Retina (tissue), 1 donor: ENCODE measurements at regions not wholly inside any gene's neighbourhood (a gene's known extent, or its start where the extent isn't known, plus 50 kb on each side); places are given as distances from the start of the nearest gene placed in this dataset.
A peak's percentile ranks its signal among the peaks of the same experiment; 100 is the strongest.
"Not testable (repeated sequence)": the region's sequence is repeated elsewhere in the genome, so short reads cannot be mapped to it uniquely, and the experiment has no call there.

Source experiments
- DNase-seq: peaks from one replicate; pipeline ENCODE4 v3.0.0-alpha.2; 2016

GRCh38 chr10:43922335-43923280, 273.9 kb upstream of the ZNF32 start:
- DNase-seq, result peak; percentile 4

GRCh38 chr10:43921881-43922280, 273.2 kb upstream of the ZNF32 start:
- DNase-seq, result peak; percentile 1

- peak; percentile 0 for DNase-seq
These were observed 272.8 kb upstream of the ZNF32 start for GRCh38 chr10:43921478-43921877.

GRCh38 chr10:43920236-43920758, 271.6 kb upstream of the ZNF32 start:
- not testable (repeated sequence) for DNase-seq

GRCh38 chr10:43913676-43914235, 265.1 kb upstream of the ZNF32 start:
- peak; percentile 1 for DNase-seq

DNA sequence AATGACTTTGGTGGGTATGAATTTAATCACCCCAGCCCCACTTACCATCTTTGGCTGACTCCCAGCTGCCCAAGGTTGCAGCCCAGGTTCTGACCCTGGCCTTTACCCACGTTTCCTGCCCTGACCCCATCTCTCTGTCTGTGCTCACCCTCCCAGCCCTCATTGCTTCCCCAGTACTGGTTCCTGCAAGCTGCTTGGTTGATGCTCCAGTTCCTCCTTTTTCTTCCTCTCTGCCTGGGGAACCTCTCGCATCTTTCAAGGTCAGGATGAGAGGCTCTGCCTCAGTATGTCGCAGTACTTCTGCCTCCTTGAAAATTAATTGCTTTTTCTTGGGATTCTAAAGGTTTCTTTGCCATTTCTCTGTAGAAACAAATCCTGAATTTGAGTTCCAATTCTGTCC, 263.8 kb upstream of the ZNF32 start:
- DNase-seq, result peak; percentile 0

- DNase-seq, result no peak
These were observed 257.8 kb upstream of the ZNF32 start for GRCh38 chr10:43906490-43906889.

DNA sequence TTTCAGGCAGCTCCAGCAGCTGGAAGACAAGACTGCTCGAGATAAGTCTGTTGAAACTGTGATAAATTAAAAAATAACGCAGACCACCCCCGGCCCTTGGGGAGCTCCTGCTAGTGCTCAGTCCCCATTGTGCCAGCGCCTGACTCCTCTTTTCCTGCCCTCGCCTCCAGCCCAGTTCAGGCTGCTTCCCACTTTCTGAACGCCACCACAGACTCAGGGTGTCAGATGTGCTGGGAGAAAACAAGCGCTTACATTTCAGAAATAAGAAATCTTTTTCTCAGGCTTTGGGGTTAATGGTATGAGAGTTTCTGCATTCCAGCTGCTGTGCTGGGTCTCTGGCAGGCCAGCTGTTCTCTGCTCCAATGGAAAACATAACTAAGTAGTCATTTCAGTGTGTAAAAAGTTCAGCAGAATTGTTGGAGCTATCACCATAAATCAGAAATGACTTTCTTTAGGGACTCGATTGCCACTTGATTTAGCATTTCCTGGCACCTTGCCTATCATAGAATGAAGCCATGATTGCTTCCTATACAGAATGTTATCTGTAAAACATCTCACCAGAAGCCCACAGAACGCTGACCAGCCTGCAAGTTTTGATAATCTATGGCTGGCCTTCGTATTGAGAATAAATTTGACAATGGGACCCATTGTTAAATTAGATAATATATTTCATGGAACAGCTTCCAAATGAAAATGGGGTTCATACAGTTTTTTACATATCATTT, 257.0 kb upstream of the ZNF32 start:
- no peak for DNase-seq

GRCh38 chr10:43904844-43905243, 256.2 kb upstream of the ZNF32 start:
- no peak for DNase-seq

DNA sequence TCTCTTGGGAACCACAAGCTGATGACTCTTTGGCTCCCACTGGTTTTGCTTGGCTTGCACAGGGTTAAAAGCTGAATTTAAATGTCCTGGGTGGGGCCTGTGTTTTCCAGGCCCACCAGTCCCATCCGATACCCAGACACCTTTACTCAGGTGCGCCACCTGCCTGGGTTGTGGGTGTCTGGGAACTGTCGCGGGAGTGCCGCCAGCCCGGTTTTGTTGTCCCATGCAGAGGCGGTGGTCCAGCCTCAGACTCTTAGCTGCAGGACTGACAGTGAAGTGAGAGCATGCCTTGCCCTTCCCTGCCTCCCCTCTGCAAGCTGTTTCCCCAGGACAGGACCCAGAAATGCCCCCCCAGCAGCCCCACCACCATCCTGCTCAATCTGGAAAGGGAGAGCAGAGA, 255.6 kb upstream of the ZNF32 start:
- DNase-seq, result no peak

DNA sequence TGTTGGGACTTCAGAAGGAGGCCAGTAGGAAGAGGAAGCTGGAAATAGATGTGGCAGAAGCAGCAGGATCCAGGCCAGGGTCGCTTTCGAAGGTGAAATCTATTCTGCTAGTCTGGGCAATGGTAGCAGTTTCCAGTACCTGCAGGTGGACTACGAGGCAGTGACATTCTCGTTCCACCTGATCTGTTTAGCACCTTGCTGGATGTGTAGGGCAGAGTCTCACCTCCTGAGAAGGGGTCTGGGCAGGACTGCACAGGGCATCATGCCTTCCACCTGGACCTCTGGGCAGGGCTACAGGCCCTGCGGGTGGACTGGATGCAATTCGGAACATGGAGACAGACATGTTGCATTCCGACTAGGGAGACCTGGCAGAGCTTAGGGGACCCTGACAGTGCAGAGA, 254.8 kb upstream of the ZNF32 start:
- no peak for DNase-seq

DNA sequence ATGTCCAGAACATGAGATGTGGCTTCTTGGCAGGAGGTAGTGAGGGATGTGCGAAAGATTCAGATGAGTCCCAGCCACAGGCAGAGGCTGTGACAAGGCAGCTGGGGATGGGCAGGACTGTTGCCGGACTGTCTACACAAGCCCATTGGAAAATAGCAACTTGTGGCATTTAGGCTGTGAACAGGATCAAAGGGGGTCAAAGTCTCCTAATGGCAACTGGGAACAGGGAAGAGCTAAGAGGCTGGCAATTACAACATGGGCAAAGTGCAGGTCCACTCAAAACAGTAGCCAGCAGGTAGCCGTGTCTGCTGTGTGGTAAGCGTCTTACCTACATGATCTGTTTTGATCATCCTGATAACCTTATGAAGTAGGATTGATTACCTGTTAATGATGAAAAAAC, 254.2 kb upstream of the ZNF32 start:
- DNase-seq, result no peak

GRCh38 chr10:43901744-43902504, 253.2 kb upstream of the ZNF32 start:
- peak; percentile 0 for DNase-seq

DNA sequence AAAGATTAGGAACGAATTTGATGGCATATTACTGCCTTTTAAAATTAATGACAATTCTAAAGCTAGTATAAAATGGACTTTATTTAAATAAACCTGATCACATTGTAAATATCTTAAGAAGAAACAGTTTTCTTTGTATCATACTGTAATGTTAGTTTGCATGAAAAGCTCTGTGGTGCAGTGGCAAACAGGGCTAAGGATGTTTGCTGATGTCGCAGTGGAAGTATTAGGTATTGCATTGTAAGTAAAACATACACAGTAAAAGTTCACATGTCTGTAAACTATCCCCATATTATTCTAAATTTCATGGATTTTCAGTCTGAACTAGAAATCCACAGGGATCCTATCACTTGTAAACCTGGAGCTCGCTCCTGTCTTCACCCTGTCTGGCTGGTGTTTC, 252.6 kb upstream of the ZNF32 start:
- no peak for DNase-seq

DNA sequence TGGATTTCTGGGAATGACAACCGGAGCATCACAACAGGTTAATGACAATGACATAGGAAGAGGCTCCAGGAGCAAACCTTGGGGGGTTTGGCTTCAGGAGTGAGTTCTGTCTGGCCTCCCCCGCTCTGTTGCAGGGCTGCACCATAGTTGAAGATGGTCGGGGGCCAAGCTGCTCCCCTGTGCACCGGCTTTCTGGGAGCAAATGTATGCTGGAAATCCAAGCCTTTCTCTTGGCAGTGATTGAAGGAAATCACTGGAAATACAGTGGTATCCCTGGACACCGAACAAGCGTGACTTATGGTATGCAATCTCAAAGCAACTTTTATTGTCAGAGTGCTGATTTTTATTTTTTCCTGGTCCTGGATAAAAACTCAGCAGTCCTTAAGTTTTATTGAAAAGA, 251.9 kb upstream of the ZNF32 start:
- no peak for DNase-seq

GRCh38 chr10:43899224-43899959, 250.7 kb upstream of the ZNF32 start:
- DNase-seq, result no peak

GRCh38 chr10:43898592-43898991, 249.9 kb upstream of the ZNF32 start:
- DNase-seq, result no peak

GRCh38 chr10:43897765-43898419, 249.2 kb upstream of the ZNF32 start:
- DNase-seq, result no peak

DNA sequence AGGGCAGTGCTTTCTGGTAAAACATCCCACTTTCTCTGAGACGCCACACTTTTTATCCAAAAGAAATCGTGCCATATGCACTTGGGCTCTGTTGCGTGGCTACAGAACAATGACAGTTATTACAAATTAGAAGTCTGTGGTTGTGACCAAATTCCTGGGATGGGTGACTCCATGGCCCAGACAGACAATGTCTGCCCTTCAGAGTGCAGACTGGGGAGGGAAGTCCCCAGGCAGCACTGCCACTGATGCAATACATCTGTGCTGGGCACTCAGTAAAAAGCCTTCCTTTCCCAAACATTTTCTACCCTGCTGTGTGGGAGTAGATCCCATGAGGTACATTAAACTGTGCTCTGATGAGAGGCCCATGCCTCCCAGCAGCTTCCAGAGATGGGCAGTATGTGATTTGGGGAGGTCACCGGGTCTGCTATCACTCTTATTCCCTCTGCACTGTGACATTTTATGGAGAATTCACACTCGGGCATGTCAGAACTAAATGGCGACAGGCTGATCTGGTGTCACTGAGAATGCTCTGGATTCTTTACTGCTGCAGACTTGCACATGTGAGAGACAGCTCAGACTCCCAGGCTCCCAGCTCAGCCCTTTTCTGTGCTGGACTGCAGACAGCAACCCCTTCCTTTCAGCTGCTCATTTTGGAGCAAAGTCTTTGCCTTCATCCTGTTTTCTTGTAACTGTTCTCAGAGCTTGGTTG, 243.5 kb upstream of the ZNF32 start:
- DNase-seq, result no peak

DNA sequence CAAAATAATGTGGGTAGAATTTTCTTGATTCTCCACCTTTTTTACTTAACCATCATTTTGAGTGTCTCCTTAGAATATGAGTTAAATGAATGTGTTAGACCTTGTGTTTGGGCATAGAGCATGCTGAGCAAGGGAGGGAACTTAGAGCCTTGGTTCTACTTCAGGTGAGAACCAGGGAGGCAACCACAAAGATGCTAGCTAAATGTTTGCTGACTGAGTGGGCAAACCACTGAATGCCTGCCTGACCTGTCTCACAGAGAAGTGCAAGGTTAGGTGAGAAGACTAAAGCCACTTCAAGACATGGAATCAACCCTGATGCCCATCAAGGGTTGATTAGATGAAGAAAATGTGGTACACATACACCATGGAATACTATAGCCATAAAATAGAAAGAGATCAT, 242.6 kb upstream of the ZNF32 start:
- no peak for DNase-seq

- DNase-seq, result no peak
These were observed 241.4 kb upstream of the ZNF32 start for GRCh38 chr10:43890124-43890523.
